Activated CD8-positive, alpha-beta T cell treated with anti-CD3 and anti-CD28 coated beads for 36 hours (primary cell): ENCODE measurements at regions not wholly inside any gene's neighbourhood (a gene's known extent, or its start where the extent isn't known, plus 50 kb on each side); places are given as distances from the start of the nearest gene placed in this dataset.

Experiments
- ATAC-seq: fragments of 200-7000 bp; cut with Tn5 transposase; one replicate; pipeline ENCODE4 v1.10.0; 2021; ENCODE audit warnings: mild to moderate bottlenecking, moderate library complexity
- CTCF ChIA-PET: fragments of 350-600 bp; sonication (Branson Sonifier 250); formaldehyde crosslinking; loops from one replicate; lab custom pipeline; 2021; ENCODE audit warnings: antibody characterized with exemption; lab: Charles Lee
- POLR2A ChIA-PET: fragments of 350-600 bp; sonication (Branson Sonifier 250); formaldehyde crosslinking; loops from one replicate; lab custom pipeline; 2021; ENCODE audit warnings: antibody characterized with exemption; lab: Charles Lee
- DNase-seq: peaks from one replicate; pipeline ENCODE4 v3.0.0-alpha.2; 2020
- H3K27ac Mint-ChIP-seq: one replicate; pipeline ENCODE4 v1.8.0; 2021; ENCODE audit warnings: mild to moderate bottlenecking, mixed read lengths
- H3K27me3 Mint-ChIP-seq: one replicate; pipeline ENCODE4 v1.8.0; 2021; ENCODE audit warnings: mixed read lengths
- H3K36me3 Mint-ChIP-seq: one replicate; pipeline ENCODE4 v1.8.0; 2021; ENCODE audit warnings: low read depth, mixed read lengths
- H3K4me1 Mint-ChIP-seq: one replicate; pipeline ENCODE4 v1.8.0; 2021; ENCODE audit warnings: low read depth, mixed read lengths
- H3K4me3 Mint-ChIP-seq: one replicate; pipeline ENCODE4 v1.8.0; 2021; ENCODE audit warnings: mild to moderate bottlenecking, moderate library complexity, mixed read lengths
- H3K9me3 Mint-ChIP-seq: one replicate; pipeline ENCODE4 v1.8.0; 2021; ENCODE audit warnings: mixed read lengths
- CTCF ChIP-seq: fragments of 200-600 bp; IDR thresholded peaks from one replicate; pipeline ENCODE4 v1.8.0; 2022; ENCODE audit warnings: antibody characterized with exemption, mild to moderate bottlenecking
- intact Hi-C: fragments of 100-400 bp; cut with micrococcal nuclease; formaldehyde crosslinking; loops from one replicate; pipeline ENCODE4 v1.10.0; 2022

- DNase-seq: no peak
- Mint-ChIP-seq H3K27ac (no peak overlapping the region), H3K36me3 (no peaks in the 10 kb centered on the region), H3K4me1 (no peaks in the 10 kb centered on the region), H3K27me3 (peaks cover 8% of the 10 kb centered on the region), H3K4me3 (no peak overlapping the region), H3K9me3 (no peaks in the 10 kb centered on the region)
- intact Hi-C loops: no loop called here
- ChIA-PET POLR2A (no interaction called here), CTCF (no interaction called here)
- no peak for ATAC-seq
- TF ChIP-seq CTCF: no peak
Observed at GRCh38 chr2:215782965-215783364, 230.4 kb downstream of the MREG start.

GRCh38 chr2:215782295-215782694 is 231.1 kb downstream of the MREG start:
- Mint-ChIP-seq H3K9me3 (no peaks in the 10 kb centered on the region), H3K27me3 (peaks cover 6% of the 10 kb centered on the region), H3K4me3 (no peak overlapping the region), H3K4me1 (no peaks in the 10 kb centered on the region), H3K36me3 (no peaks in the 10 kb centered on the region), H3K27ac (no peak overlapping the region)
- DNase-seq (no peak), ATAC-seq (no peak)
- ChIA-PET CTCF (no interaction called here), POLR2A (no interaction called here)
- intact Hi-C loops: no loop called here
- no peak for TF ChIP-seq CTCF

- no peaks in the 10 kb centered on the region for H3K4me1 Mint-ChIP-seq
- ATAC-seq (no peak), DNase-seq (no peak)
- peaks cover 8% of the 10 kb centered on the region for H3K27me3 Mint-ChIP-seq
- ChIA-PET POLR2A (no interaction called here), CTCF (interaction anchor here (1.0 kb wide), 1 partner anchor 47 kb away, joined by 3 read pairs; no protein-coding TSS in a partner anchor)
- TF ChIP-seq CTCF: no peak
- no peak overlapping the region for H3K4me3 Mint-ChIP-seq
- no peaks in the 10 kb centered on the region for H3K9me3 Mint-ChIP-seq
- H3K27ac Mint-ChIP-seq: no peak overlapping the region
- no peaks in the 10 kb centered on the region for H3K36me3 Mint-ChIP-seq
- intact Hi-C loops: no loop called here
Observed at GRCh38 chr2:215780907-215781685, 232.3 kb downstream of the MREG start.

- ATAC-seq (no peak), DNase-seq (no peak)
- ChIA-PET CTCF (interaction anchor here (1.0 kb wide), 1 partner anchor 48 kb away, joined by 3 read pairs; no protein-coding TSS in a partner anchor), POLR2A (no interaction called here)
- Mint-ChIP-seq H3K4me3 (no peak overlapping the region), H3K4me1 (no peaks in the 10 kb centered on the region), H3K27me3 (peaks cover 11% of the 10 kb centered on the region), H3K27ac (no peak overlapping the region), H3K9me3 (no peaks in the 10 kb centered on the region), H3K36me3 (no peaks in the 10 kb centered on the region)
- no peak for TF ChIP-seq CTCF
- intact Hi-C loops: no loop called here
Observed at GRCh38 chr2:215780313-215780712, 233.0 kb downstream of the MREG start.

GRCh38 chr2:215779912-215780311 is 233.4 kb downstream of the MREG start:
- intact Hi-C loops: no loop called here

More at GRCh38 chr2:215779912-215780311, 233.4 kb downstream of the MREG start:
- H3K4me3 Mint-ChIP-seq: no peak overlapping the region
- peaks cover 11% of the 10 kb centered on the region for H3K27me3 Mint-ChIP-seq
- DNase-seq: no peak
- no peak for ATAC-seq
- H3K27ac Mint-ChIP-seq: no peak overlapping the region
- H3K4me1 Mint-ChIP-seq: no peaks in the 10 kb centered on the region
- TF ChIP-seq CTCF: no peak
- CTCF ChIA-PET: interaction anchor here (1.0 kb wide), 1 partner anchor 49 kb away, joined by 3 read pairs; no protein-coding TSS in a partner anchor
- POLR2A ChIA-PET: no interaction called here
- no peaks in the 10 kb centered on the region for H3K36me3 Mint-ChIP-seq
- no peaks in the 10 kb centered on the region for H3K9me3 Mint-ChIP-seq
